Gastroesophageal sphincter (tissue), 4 donors: ENCODE measurements at regions not wholly inside any gene's neighbourhood (a gene's known extent, or its start where the extent isn't known, plus 50 kb on each side); places are given as distances from the start of the nearest gene placed in this dataset.

ENCODE experiments used
- ATAC-seq: fragments of 150-250 bp; one replicate; pipeline ENCODE4 v1.9.1; 2016; ENCODE audit warnings: mild to moderate bottlenecking, moderate library complexity
- H3K27ac ChIP-seq, 4 donors: fragments of 200-600 bp; sonication (generic) in 3 of 4; 1 replicate in 3 of 4; 2 replicates in 1 of 4; pipeline ENCODE4 v1.5.1; 2016 to 2019
- H3K27me3 ChIP-seq: fragments of 200-600 bp; sonication (generic); one replicate; pipeline ENCODE4 v1.5.1; 2019
- H3K36me3 ChIP-seq, 2 donors: fragments of 200-600 bp; sonication (generic); one replicate each; pipeline ENCODE4 v1.5.1; 2019; ENCODE audit warnings: control low read depth in 1 of 2
- H3K4me1 ChIP-seq, 3 donors: fragments of 200-600 bp; sonication (generic); 1 replicate in 2 of 3; 2 replicates in 1 of 3; pipeline ENCODE4 v1.5.1; 2016 to 2019; ENCODE audit warnings: control low read depth in 2 of 3
- H3K4me3 ChIP-seq, 2 donors: fragments of 200-600 bp; sonication (generic); one replicate each; pipeline ENCODE4 v1.5.1; 2019; ENCODE audit warnings: mild to moderate bottlenecking in 1 of 2, moderate library complexity in 1 of 2
- H3K9me3 ChIP-seq, 3 donors: fragments of 200-600 bp; sonication (generic); one replicate each; pipeline ENCODE4 v1.5.1; 2017 to 2019; ENCODE audit warnings: control low read depth in 2 of 3
- CTCF ChIP-seq, 4 experiments: fragments of 200-600 bp in 2 of 4; fragments of 450-650 bp in 2 of 4; sonication (generic) in 1 of 4; IDR thresholded peaks; one replicate each; pipeline ENCODE4 v1.5.1; 2017 to 2019; ENCODE audit warnings: antibody characterized with exemption in 4 of 4, mild to moderate bottlenecking in 2 of 4, moderate library complexity in 2 of 4
- EP300 ChIP-seq: sonication (generic); formaldehyde crosslinking; IDR thresholded peaks from one replicate; pipeline ENCODE4 v1.6.1; 2017; ENCODE audit warnings: antibody characterized with exemption, mild to moderate bottlenecking
- POLR2A ChIP-seq, 2 donors: fragments of 450-650 bp; IDR thresholded peaks; one replicate each; pipeline ENCODE4 v1.6.1; 2017; ENCODE audit warnings: antibody characterized with exemption in 2 of 2, mild to moderate bottlenecking in 2 of 2, moderate library complexity in 1 of 2
- POLR2AphosphoS5 ChIP-seq: sonication (generic); formaldehyde crosslinking; IDR thresholded peaks from one replicate; pipeline ENCODE4 v1.6.1; 2017; ENCODE audit warnings: antibody characterized with exemption
- WGBS, 2 donors: methylation state at CpG; one replicate each; pipeline ENCODE4 v1.1.5; 2018; ENCODE audit warnings: low coverage in 1 of 2; 5-methylcytosine and 5-hydroxymethylcytosine counted together

DNA sequence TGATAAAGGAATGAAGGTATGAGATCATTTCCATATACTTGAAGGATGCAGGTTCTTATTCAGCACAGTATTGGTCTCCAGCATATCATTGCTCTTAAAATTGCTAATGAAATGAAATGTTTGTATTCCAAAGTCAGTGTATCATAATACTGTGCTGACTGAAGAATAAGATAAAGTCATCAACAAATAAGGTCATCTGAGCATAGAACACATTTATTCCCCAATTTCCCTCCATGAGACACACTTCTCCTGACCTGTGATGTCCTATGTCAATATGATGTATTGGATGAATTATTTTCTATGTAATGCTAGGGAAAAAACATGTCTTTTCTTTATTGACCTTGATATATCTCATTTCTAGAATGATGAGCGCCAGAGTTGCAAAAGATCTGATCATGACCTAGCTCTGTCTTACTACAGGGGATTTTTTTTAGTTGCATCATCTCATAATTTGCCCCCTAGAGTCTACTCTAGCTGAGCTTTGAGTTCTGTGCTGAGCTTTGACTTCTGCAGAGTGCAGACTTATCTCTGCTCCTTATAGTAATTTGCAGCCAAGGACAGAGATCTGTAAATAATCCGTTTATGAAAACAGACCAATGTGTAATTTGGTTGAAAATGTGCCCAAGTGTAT is 859.8 kb downstream of the TRIB2 start:
- ATAC-seq: no peak
- Histone ChIP-seq H3K4me1 (no peaks in the 10 kb centered on the region), H3K36me3 (no peaks in the 10 kb centered on the region), H3K9me3 (no peaks in the 10 kb centered on the region), H3K4me3 (no peak overlapping the region), H3K27ac (no peak overlapping the region), H3K27me3 (no peaks in the 10 kb centered on the region)
- TF ChIP-seq CTCF (IDR thresholded peaks at IDR 0.05): no peak
- no peak for TF ChIP-seq POLR2AphosphoS5
- no peak for TF ChIP-seq POLR2A (IDR thresholded peaks at IDR 0.05)
- TF ChIP-seq EP300: no peak
- 58 to 79% methylated on average over 2 of the region's 2 CpGs for WGBS, 2 donors

DNA sequence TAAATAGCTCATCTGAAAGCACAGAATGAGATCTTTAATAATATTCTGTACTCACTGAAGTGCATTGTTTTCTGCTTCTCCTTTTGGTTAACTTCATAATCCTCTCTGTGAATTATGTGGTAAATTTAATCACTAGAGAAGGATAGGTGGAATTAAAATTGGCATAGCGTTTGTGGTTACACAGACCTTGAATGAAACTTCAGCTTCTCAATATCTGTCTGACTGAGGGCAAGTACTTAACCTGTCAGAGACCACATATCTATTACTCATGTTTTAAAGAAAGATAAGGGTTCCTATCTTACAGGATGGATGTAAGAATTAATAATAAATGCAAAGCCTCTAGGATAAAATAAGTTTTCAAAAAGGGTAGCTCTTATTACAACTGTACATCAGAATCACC is 861.8 kb downstream of the TRIB2 start:
- Histone ChIP-seq H3K27ac (no peak overlapping the region), H3K27me3 (no peaks in the 10 kb centered on the region), H3K9me3 (no peaks in the 10 kb centered on the region), H3K4me1 (no peaks in the 10 kb centered on the region), H3K36me3 (no peaks in the 10 kb centered on the region), H3K4me3 (no peak overlapping the region)
- no peak for ATAC-seq
- 82 to 100% methylated on average over 1 of the region's 1 CpG for WGBS, 2 donors
- TF ChIP-seq EP300 (no peak), CTCF (IDR thresholded peaks at IDR 0.05) (no peak), POLR2A (IDR thresholded peaks at IDR 0.05) (no peak), POLR2AphosphoS5 (no peak)

DNA sequence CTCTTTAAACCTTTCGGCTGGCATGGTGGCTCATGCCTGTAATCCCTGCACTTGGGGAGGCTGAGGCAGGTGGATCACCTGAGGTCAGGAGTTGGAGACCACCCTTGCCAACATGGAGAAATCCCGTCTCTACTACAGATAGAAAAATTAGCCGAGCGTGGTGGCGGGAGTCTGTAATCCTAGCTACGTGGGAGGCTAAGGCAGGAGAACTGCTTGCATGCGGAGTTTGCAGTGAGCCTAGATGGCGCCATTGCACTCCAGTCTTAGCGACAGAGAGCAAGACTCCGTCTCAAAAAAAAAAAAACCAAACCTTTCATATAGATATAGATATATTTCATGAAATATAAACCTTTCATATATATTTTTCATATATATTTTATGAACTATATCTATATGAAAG is 864.7 kb downstream of the TRIB2 start:
- no peak for TF ChIP-seq POLR2AphosphoS5
- no peak for TF ChIP-seq CTCF (IDR thresholded peaks at IDR 0.05)
- no peak for TF ChIP-seq POLR2A (IDR thresholded peaks at IDR 0.05)
- TF ChIP-seq EP300: no peak
- H3K4me1 ChIP-seq: no peaks in the 10 kb centered on the region

DNA sequence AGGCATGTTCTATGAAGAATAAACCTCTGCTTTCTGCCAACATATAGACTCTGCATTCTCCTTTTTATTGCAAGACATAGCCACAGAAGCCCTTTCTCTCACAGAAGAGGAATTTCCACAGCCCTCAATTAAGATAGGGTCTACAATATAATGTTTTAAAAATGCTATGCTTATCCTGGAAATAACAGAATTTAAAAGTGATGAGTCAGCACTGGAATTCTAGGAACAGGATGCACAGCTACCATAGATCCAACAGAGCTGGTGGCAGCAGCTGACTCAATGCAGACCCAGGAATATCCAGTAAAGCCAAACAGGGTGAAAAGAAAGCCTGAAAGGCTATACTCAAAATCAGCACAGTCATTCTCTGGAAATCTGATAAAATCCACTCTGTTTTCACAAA is 866.9 kb downstream of the TRIB2 start:
- H3K27me3 ChIP-seq: no peaks in the 10 kb centered on the region
- ATAC-seq: no peak
- H3K4me1 ChIP-seq: no peaks in the 10 kb centered on the region
- H3K9me3 ChIP-seq: no peaks in the 10 kb centered on the region
- H3K27ac ChIP-seq: no peak overlapping the region
- TF ChIP-seq POLR2AphosphoS5 (no peak), CTCF (IDR thresholded peaks at IDR 0.05) (no peak), EP300 (no peak), POLR2A (IDR thresholded peaks at IDR 0.05) (no peak)
- H3K36me3 ChIP-seq: no peaks in the 10 kb centered on the region
- no peak overlapping the region for H3K4me3 ChIP-seq

More for the DNA sequence above, 864.7 kb downstream of the TRIB2 start:
- H3K27me3 ChIP-seq: no peaks in the 10 kb centered on the region
- ATAC-seq: no peak
- no peak overlapping the region for H3K4me3 ChIP-seq
- H3K9me3 ChIP-seq: no peaks in the 10 kb centered on the region
- no peaks in the 10 kb centered on the region for H3K36me3 ChIP-seq
- 83 to 90% methylated on average over 6 to 10 of the region's 10 CpGs for WGBS, 2 donors
- H3K27ac ChIP-seq: no peak overlapping the region

GRCh38 chr2:13584020-13584419 is 867.3 kb downstream of the TRIB2 start:
- no peak for TF ChIP-seq POLR2A (IDR thresholded peaks at IDR 0.05)
- TF ChIP-seq CTCF (IDR thresholded peaks at IDR 0.05): no peak
- TF ChIP-seq POLR2AphosphoS5: no peak
- no peak for TF ChIP-seq EP300
- Histone ChIP-seq H3K27ac (no peak overlapping the region), H3K9me3 (no peaks in the 10 kb centered on the region), H3K4me3 (no peak overlapping the region), H3K27me3 (no peaks in the 10 kb centered on the region), H3K4me1 (no peaks in the 10 kb centered on the region), H3K36me3 (no peaks in the 10 kb centered on the region)
- ATAC-seq: no peak
- WGBS, 2 donors: 86% methylated on average over 2 of the region's 2 CpGs
